HG03442 (cell line): ENCODE measurements at regions not wholly inside any gene's neighbourhood (a gene's known extent, or its start where the extent isn't known, plus 50 kb on each side); places are given as distances from the start of the nearest gene placed in this dataset.
"Not testable (repeated sequence)": the region's sequence is repeated elsewhere in the genome, so short reads cannot be mapped to it uniquely, and the experiment has no call there.

Experiments used
- ATAC-seq: cut with Tn5 transposase; IDR thresholded peaks from one replicate; pipeline ENCODE4 v1.9.1; 2021; ENCODE audit warnings: mild to moderate bottlenecking, moderate library complexity; ENCODE audit not compliant: unreplicated experiment

DNA sequence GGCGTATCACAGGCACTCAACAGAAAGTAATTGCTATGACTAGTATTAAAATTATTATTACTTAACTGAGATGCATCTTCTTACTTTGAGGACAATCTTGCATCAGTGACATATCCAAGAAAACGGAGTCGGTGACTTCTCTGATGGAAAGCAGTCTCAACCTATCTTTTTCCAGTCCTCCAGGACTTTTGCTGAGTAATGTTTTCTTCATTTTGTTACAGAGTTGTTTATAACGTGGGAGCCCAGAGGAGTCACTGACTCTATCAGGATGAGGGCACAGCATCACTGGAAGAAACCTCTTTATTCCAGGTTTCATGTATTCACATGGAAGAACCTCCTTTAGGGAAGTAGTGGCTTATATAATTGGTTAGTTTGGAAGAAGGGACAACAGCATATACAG lies 51.5 kb upstream of the MELK start:
- no peak for ATAC-seq

DNA sequence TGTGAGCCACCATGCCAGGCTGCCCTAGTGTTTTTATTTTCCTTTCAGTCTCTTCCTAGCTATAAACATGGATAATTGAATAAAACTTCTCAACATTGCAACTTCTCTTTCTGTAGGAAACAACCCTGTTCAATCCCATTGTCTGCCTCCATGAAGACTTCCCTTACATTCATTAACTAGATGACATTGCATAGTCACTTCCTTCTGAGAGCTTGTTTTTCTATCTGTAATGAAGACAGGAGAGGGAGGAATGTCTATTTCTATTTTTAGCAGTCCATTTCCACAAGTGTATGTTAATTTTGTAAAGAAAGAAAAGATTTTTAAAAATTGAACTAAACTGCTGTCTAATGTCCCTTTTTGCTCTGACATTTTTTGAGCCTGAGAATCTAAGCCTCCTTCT lies 55.6 kb upstream of the MELK start:
- ATAC-seq, result no peak

DNA sequence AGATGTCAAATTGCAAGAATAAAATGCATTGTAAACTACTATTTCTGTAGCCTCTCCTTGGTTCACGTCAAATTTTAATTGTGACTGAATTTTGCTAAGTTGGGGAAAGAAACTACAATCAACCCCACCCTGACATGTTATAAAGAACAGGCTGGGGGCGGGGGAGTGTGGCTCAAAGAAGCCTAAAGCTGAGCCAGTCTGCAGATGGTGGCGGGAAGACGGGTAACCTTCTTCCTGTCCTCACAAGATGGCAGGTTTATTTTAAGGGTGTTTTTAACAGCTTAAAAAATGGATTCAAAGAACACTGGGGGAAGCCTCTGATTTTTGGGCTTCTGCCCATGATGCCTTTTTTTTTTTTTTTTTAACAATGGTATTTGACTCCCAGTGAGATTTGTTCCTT lies 68.5 kb upstream of the MELK start:
- ATAC-seq, result no peak

DNA sequence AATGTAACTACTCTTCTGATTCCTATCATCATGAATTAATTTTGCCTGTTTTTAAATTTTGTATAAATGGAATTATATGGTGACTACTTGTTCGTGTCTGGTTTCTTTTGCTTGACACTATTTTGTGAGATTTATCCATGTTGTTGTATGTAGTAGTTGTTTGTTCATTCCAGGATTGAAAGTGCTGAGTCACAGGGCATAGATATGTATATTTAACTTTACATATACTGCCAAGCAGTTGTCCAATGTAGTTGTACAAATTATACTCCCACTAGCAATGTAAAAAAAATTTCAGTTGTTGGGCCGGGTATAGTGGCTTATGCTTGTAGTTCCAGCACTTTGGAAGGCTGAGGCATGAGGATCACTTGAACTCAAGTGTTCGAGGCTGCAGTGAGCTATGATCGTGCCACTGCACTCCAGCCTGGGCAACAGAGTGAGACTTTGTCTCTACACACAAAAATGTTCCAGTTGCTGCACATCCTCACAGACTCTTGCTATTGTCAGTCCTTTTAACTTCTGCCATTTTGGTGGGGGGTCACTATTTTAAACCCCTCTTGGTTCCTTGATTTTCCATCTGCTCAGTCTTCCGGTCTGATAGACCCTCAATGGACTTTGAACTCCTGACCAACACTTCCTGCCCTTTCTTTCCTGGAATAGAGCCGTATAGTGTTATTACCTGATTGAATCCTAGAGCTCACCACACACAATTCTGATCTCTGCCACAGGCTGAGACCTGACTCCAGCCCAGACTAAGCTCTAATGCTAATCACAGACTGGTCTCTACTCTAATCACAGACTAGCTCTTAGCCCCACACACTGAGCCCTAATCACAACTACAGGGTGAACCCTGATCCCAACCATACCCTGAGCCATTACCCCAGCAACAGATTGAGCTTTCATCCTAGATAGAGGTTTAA lies 69.3 kb upstream of the MELK start:
- no peak for ATAC-seq

DNA sequence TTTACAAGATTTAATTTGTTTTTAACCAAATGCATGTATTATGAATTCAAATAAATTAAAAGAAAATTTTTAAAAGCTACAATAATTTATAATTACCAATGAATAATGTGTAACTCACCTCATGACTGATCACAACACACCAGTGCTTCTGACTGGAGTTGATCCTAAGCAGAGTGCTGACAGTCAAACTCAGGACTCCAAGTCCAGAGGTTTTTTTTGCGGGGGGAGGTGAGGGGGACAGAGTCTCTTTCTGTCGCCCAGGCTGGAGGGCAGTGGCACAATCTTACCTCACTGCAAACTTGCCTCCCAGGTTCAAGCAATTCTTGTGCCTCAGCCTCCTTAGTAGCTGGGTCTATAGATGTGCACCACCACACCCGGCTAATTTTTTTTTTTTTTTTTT lies 71.0 kb upstream of the MELK start:
- ATAC-seq, result no peak

DNA sequence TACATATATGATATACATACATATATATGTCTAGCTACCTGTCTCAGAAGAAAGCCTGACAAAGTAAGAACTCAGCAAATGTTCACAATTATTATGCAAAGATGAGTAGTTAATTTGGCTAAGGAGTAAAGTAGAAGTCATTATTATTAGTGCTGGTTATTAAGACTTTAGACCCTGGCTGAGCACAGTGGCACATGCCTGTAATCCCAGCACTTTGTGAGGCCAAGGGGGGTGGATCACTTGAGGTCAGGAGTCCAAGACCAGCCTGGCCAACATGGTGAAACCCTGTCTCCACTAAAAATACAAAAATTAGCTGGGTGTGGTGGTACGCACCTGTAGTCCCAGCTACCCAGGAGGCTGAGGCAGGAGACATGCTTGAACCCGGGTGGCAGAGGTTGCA lies 71.8 kb upstream of the MELK start:
- ATAC-seq, result not testable (repeated sequence)

DNA sequence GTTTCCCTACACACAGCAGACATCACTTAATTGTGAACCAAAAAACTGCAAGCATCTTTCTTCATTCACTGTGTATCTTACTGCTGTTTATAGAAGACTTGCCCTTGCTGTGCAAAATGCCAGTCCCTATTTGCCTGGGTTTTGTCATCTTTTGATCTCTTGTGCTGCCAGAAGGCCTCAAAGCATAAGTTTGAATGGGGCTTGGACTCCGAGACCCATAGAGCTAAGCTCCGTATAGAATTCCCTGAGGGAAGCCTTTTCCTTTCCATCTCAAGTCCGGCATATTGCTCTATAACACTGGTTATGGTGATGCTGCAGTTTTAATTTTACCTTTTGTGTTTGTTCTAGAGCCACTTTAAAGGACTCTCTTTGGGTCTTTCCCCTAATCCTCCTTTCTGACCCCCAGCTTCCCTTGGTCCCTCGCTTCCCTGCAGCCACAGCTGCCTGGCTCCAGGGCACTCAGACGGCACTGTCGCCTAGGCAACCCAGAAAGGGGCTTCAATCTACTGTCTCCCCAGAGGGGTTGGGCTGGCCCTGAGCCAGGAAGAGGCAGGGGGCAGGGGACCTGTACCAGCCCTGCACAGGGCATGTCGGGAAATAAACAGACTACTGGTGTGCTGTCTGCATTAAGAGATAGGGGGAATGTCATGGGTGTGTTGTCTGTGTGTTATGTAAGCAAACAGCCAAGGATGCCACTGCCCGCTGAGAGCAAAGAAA lies 73.4 kb upstream of the MELK start:
- ATAC-seq, result no peak

DNA sequence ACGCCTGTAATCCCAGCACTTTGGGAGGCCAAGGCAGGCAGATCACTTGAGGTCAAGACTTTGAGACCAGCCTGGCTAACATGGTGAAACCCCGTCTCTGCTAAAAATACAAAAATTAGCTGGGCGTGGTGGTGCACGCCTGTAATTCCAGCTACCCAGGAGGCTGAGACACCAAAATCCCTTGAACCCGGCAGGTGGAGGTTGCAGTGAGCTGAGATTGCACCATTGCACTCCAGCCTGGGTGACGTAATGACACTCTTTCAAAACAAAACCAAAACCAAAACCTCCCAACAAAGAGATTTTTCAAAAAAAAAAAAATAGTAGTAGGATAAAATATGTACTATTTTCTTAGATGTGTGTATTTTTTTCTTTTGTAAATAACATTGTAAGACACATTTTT lies 79.1 kb upstream of the MELK start:
- ATAC-seq, result not testable (repeated sequence)

DNA sequence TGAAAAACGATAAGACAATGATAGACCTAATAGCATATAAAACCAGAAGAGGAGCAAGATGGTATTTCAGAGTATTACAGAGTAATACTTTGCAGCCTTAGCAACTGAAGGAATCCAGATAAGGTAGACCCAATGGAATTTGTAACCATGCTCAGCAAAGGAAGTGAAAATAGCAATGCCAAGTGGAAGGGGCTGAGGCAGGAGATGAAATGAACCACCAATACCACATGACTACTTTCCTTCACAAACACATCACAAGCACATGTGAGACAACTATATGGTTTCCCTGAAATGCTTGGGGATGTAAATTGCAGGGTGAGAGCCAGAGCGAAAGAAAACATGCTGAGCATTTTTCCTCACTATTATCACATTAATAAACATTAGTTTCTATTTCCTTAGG lies 79.8 kb upstream of the MELK start:
- no peak for ATAC-seq

DNA sequence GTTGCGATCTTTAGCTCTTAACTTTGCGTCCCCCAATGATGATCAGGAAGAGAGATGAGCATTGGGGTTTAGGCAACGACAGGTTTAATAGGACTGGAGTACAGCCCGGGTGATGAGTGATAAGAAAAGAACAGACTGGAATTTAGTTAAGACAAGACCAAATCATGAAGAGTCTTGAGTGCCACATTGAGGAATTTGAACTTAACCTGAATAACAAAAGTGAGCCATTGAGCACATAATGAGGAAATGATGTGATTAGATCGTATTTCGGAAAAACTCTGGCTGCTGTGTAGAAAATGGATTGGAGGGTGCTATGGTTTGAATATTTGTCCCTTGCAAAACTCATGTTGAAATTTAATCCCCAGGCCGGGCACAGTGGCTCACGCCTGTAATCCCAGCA lies 83.2 kb upstream of the MELK start:
- no peak for ATAC-seq

DNA sequence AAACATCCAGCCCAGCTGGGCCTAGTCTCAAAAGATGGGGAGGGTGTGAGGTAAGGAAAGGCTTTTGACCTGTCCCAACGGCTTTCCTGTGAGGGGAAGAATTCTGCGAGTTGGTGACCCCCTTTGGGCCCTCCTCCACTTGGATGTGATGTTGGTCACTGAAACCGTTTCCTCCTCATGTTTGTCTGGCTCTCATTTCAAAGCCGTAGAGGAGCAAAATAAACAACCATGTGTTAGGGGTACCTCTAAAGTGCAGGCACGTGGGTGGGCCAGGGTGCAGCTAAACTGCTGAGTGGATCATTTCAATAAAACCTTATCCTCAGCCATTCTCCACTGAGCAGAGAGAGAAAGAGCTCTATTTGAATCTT lies 84.3 kb upstream of the MELK start:
- ATAC-seq, result no peak

DNA sequence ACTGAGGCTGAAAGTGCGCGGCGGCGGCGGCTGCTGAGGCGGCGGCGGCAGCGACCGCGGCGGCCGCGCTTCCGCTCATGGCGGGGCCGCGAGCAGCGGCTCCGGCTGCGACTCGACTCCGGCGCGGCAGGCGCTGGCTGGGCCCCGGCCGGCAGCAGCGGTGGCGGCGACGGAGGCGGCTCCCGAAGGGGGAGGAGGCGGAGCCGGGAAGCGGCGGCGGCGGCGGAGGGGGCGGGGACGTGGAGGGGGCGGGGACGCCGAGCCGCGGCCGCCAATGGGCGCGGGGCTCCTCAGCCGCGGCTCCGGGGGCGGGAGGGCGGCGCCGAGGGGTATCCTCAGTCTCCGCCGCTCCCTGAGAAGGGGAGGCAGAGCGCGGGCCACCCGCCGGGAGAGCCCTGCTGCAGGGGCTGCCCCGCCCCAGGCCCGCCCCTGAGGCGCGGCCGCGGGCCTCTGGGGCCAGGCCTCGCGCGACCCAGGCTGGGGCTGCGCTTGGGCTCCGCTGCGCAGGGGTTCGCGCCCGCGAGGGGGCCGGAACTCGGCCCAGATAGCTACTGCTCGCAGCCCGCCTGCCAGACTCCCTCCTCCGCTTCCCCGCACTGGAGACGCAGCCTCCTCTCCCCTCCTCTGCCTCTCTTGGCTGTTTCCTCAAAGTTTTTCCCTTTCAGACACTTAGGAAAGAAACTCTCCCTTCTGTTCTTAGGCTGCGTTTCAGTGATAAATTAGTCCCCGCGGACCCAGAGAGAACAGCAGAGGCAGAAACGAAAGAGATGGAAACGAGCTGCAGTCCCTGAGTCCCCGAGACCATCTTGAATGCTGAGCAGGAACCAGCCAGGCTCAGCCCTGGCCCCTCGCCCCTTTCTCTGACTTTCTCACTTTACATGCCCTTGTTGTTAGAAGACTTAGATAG lies 85.0 kb upstream of the MELK start:
- ATAC-seq, result peak; percentile 81

DNA sequence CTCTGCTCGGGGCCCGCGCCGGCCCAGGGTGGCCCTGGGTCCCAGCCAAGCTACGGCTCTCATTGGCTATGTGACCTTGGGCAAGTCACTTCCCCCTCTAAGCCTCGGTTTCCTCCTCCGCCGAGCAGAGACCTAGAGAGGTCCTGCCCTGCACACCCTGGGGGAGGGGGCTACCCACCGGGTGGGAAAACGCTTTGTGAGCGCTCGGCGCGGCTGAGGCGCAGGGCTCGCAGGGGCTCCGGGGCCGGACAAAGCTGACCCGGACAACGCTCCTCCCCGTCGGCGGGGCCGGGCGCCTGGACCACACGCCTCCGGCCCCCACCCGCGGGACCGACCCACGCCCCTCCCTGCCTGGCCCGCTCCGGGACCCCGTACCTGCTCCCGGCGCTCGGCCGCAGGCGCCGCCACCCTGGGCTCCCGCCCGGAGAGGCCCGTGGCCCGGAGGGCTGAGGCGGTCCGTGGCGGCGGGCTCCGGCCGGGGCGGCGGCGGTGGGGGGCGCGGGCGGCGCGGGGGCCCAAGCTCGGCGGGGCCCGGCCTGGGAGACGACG lies 85.7 kb upstream of the MELK start:
- ATAC-seq, result peak; percentile 36

DNA sequence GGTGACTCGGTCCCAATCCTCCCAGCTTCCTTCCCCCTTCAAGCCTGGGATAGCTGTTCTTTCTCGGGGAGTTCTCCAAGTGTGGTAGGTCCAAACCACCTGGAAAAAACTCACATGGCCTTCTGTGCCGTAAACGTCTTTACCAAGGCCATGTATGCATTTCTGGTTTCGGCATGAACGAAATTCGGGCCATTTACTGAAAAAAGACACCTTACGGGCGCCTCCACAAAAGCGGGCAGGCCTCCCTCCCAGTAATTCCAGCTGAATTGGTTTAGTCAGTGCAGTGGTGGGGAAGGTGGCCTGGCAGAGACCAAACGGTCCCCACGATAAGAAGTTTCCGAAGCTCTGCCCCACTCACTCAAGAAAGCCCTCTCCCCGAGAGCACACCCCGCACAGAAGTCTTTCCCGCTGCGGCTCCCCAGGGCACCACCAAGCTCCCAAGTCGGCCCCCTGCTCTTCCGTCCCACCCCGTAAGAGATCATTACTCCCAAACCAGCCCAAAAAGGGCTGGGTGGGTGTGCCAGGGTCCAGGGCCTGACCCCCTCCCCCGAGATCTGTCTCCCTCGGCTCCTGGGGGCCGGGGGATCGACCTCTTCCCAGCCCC lies 86.3 kb upstream of the MELK start:
- no peak for ATAC-seq

DNA sequence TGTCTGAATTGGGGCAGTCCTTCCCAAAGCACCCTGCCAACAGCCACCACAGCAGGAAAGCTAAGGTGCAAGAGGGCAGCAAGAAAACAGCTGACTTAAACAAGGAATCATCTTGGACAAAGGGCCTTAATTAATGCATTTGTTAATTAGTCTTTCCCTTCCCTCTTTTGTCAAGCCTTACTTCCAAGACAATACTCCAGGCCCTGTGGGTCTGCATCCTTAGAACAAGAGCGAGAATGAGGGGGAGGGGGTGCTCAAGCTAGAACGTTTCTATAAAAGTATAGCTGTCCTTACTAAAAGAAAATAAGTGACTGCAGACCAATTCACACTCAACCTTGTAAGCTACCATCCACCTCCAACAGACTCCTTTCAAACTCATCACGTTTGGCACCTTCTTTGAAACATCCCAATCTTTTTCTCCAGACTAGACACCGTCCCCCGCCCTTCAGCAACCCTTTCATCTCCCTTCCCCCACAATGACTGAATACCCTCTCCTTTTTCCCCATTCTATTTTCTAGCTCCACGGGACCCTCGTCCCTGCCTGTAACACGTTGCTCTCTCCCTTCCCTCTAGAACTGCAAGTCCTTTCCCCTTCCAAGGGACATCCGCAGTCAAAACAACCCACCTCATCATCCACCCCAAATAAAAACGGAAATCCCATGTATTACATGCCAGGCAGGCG lies 85.7 kb upstream of the RNF38 start:
- ATAC-seq, result no peak

DNA sequence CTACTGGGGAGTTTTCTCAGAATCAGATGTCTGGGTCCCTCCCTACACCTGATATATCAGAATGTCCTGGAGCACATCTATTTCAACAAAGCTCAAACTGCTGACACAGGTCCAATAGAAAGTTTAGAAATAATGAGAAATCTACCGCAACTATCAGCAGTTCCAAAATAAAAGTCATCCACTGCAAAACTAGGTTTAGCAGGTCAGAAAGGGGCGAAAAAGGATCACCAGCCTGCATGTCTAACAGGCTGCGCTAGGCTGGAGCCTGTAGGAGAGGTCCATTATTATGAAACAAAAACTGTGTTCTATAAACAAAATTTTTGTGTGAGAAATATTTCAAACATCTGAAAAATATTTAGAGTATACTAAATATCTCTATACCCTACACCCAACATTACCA lies 84.1 kb upstream of the RNF38 start:
- no peak for ATAC-seq

DNA sequence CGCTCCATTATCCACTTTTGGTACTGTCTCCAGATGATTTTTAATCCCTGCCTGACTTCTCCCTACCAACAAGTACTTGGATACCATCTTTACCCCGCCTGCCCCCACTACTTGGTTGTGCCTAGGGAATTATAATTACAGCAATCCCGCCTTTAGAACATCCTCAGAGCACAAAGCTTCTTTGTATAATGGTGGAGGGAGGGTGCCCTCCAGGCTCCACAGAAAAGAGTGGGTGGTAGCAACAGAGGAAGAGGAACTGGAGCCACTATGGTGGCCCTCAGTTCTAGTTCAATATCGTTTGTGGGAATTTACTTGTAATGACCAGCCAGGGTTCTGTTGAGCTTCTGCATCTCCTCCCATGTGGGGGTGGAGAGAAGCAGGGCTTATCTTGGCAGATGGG lies 79.0 kb upstream of the RNF38 start:
- ATAC-seq, result no peak

DNA sequence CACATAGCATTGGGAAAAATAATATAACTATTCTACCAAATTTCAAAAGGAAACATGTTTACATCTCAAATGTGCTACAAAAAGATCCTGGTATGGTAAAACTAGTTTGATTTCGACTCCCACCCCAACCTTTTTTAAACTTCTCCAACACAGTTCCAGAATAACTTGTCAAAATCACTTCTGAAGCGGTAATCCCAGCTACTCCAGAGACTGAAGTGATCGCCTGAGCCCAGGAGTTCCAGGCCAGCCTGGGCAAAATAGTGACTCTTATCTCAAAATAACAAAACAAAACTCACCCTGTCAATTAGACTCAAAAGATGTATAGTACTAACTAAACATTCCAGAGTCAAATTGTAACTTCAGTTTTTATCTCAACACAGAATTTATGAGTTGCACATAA lies 71.3 kb upstream of the RNF38 start:
- ATAC-seq, result no peak

DNA sequence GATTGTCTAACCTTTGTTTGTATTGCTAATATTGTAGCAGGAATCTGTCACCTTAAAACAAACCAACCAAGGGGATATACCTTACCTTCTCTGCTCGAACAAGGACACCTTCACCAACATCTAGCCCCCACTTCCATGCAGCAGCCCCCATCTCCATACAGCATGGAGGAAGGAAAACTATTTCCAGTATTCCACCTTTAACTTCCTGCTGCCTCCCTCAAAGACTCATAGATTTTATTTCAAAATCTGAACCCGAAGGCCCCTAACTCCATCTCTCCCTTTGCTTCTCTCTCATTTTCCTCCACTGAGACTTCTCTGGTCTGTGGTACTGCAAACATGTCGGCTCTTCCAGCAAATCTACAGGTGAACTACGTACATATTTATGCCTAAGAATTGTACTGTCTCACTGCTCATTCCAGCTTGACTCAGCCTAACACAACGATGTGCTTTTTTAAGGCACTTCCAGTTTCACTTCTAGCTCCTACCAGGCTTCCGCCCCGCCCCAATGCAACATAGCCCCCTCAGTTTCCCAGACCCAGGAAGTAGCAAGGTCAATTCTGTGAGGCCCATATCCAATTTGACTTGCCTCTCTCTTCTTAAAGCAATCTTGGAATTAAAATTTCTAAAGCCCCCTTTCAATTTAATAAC lies 70.7 kb upstream of the RNF38 start:
- ATAC-seq, result peak; percentile 87

DNA sequence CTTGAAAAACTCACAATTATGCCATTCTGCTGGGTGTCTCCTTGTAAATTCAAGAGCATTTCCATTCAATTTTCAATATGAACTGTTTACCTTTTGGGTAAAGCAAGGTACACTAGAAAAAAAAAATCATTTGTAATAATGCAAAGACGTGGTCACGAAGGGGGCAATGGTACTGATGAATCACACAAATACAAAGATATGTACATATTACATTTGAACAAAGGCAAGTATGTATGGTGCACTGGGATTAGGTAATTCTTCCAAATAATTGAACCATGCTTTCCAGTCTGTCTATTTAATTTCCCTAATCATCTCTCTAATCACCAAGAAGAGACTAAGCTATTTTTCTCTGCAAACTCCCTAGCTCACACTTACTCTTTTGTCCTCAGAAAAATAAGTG lies 63.4 kb upstream of the RNF38 start:
- no peak for ATAC-seq
